ENCODE measurements at regions not wholly inside any gene's neighbourhood (a gene's known extent, or its start where the extent isn't known, plus 50 kb on each side); places are given as distances from the start of the nearest gene placed in this dataset.

DNA sequence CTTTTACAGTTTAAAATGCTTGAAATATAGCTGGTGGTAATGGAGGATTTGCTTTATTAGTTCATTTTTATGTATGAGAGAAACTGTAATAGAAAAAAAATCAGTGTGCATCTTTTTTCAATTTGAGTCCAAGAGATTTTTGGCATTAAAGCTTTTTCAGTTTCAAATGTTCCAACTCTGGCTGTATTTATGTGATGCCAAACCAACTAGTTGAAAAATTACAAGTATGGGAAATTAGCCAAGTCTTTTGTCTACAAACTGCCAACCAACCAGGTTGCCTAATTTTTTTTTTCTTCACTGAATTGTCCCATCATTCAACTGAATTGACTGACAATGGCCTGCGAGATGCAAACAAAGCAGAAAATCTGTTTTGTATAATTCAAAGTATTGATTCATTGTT, 95.7 kb downstream of the ICOS start:
- TF ChIP-seq, protein P1, sequence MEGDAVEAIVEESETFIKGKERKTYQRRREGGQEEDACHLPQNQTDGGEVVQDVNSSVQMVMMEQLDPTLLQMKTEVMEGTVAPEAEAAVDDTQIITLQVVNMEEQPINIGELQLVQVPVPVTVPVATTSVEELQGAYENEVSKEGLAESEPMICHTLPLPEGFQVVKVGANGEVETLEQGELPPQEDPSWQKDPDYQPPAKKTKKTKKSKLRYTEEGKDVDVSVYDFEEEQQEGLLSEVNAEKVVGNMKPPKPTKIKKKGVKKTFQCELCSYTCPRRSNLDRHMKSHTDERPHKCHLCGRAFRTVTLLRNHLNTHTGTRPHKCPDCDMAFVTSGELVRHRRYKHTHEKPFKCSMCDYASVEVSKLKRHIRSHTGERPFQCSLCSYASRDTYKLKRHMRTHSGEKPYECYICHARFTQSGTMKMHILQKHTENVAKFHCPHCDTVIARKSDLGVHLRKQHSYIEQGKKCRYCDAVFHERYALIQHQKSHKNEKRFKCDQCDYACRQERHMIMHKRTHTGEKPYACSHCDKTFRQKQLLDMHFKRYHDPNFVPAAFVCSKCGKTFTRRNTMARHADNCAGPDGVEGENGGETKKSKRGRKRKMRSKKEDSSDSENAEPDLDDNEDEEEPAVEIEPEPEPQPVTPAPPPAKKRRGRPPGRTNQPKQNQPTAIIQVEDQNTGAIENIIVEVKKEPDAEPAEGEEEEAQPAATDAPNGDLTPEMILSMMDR (IDR thresholded peaks at IDR 0.05; ENCODE audit: borderline replicate concordance, insufficient read depth, low read depth, low read length): no peak
- H3K4me3 ChIP-seq (ENCODE audit: low read depth, low read length): no peak overlapping the region

GRCh38 chr2:204033611-204034495, 97.3 kb downstream of the ICOS start:
- H3K4me3 ChIP-seq (ENCODE audit: low read depth, low read length): no peak overlapping the region
- TF ChIP-seq, protein P1 (IDR thresholded peaks at IDR 0.05; ENCODE audit: borderline replicate concordance, insufficient read depth, low read depth, low read length): no peak

DNA sequence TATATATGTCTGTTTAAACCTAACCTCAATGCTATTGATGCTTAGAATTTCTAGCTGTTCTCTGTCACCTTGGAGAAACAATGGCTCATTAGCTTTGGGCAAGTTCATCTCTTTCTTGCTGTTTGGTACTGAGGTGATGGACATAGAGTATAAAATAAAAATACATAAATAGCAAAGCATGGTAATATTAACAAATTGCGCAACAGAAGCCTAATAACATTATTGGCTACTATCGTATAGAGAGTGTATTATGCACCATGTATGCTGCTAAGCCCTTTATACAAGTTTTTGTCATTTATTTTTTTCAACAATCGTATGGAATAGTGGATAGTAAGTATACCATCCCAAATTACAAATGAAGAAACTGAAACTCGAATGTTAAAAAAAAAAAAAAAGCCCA, 100.1 kb downstream of the ICOS start:
- TF ChIP-seq, protein P1 (IDR thresholded peaks at IDR 0.05; ENCODE audit: borderline replicate concordance, insufficient read depth, low read depth, low read length): no peak

DNA sequence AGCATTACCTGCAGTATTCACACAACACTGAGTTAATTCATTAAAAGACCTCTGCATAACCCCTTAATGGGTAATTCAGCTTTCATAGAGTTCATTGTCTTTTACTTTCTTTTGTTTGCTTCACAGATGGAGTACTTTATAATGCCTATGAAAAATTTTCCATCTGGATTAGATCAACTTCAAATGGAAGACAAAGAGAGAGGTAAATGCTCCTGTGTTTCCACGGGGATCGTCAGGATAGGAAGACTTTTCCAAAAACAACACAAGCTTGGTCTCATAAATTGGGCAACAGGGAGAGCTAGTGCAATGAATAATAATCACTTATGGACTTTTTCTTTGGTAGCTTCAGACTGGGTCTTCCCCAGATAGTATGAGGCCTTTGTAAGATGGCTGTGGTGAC, 100.7 kb downstream of the ICOS start:
- no peak overlapping the region for H3K4me3 ChIP-seq (ENCODE audit: low read depth, low read length)
- TF ChIP-seq, protein P1 (IDR thresholded peaks at IDR 0.05; ENCODE audit: borderline replicate concordance, insufficient read depth, low read depth, low read length): no peak

More for the DNA sequence above, 100.1 kb downstream of the ICOS start:
- H3K4me3 ChIP-seq (ENCODE audit: low read depth, low read length): no peak overlapping the region

DNA sequence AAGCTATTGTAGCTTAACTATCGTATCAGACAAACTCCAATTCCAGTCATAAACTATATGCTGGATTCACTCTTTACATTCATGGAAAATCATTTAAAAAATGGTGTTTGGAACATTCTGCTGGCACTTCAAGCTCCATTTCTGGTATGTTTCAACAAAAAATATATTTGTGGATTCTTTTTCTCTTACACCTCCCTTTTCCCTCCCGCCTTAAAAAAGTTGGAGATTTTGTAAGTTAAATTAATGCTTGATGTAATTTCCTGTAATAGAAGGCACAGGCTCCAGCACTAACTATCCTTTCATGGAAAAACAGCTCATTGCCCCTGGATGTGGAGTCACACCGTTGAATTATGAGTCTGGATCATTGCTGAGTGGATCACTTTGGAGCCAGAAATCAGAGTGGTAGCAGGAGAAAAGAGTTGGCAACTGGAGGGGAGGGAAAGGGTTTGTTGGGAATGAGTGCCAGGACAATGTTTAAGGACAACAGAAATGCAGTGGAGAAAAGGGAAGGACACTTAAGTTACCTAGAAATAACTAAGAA, 102.8 kb downstream of the ICOS start:
- TF ChIP-seq, protein P1 (IDR thresholded peaks at IDR 0.05; ENCODE audit: borderline replicate concordance, insufficient read depth, low read depth, low read length): no peak
- H3K4me3 ChIP-seq (ENCODE audit: low read depth, low read length): no peak overlapping the region

DNA sequence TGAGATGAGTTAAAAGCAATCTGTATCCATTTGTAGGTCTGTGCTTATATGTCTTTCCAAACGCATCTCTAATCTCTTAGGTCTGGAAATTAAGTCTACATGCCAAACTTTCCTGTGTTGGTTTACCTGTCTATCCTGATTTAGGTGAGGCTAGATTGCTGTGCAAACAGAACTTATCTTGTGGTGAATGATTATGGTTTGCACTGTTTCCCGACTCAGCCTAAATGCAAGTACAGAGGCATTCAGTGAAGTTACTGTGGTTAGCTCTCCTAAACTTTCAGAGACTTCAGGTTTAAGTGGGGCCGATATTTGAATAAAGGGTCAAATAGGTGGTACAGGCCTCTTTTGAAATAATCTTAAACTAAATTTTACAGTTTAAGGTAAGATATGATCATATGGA, 103.5 kb downstream of the ICOS start:
- no peak overlapping the region for H3K4me3 ChIP-seq (ENCODE audit: low read depth, low read length)
- TF ChIP-seq, protein P1 (IDR thresholded peaks at IDR 0.05; ENCODE audit: borderline replicate concordance, insufficient read depth, low read depth, low read length): no peak

DNA sequence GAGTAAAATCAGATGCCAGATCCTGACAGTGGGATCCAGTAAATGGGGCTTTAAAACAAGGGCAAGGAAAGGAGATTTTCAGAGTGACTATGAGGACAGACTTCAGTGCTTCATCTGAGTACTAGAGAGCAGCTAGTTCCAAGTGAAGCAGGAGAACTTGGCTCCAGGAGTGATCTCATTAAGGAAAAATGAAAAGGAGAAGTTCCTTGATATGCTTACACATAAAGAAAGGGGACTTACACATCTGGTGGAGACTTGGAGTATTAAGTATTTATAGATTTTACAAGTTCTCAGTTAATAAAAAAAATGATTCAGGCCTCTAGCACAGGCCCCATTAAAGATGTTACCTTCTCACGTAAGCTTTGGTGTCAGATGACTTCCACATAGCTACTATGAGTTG, 105.8 kb downstream of the ICOS start:
- no peak overlapping the region for H3K4me3 ChIP-seq (ENCODE audit: low read depth, low read length)
- TF ChIP-seq, protein P1 (IDR thresholded peaks at IDR 0.05; ENCODE audit: borderline replicate concordance, insufficient read depth, low read depth, low read length): no peak

All from GM12875 (cell line).